ENCODE measurements at regions not wholly inside any gene's neighbourhood (a gene's known extent, or its start where the extent isn't known, plus 50 kb on each side); places are given as distances from the start of the nearest gene placed in this dataset.
"Not testable (repeated sequence)": the region's sequence is repeated elsewhere in the genome, so short reads cannot be mapped to it uniquely, and the experiment has no call there.

DNA sequence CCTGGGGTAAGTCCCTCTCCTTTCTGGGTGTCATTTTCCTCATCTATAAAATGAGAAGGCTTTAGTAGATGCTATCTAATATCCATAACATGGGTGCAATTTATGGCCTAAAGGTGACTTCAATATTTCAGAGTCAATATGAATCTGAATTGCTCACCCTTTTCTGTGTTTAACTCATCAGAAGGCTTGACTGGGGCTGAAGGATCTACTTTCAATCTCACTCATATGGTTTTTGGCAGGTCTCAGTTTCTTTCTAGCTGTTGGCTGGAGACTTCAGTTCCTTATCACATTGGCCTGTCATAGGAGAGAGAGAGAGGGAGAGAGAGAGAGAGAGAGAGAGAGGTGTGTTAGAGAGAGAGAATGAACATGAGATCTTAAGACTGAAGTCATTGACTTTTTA is 343.7 kb upstream of the MEX3C start:
- no peak for DNase-seq (ENCODE audit: low spot score)
- no peak for ATAC-seq
- intact Hi-C loops (cut with DNase I), result no loop called here

GRCh38 chr18:51543658-51544155 is 346.2 kb upstream of the MEX3C start:
- no peak for DNase-seq (ENCODE audit: low spot score)
- intact Hi-C loops (cut with DNase I), result no loop called here

DNA sequence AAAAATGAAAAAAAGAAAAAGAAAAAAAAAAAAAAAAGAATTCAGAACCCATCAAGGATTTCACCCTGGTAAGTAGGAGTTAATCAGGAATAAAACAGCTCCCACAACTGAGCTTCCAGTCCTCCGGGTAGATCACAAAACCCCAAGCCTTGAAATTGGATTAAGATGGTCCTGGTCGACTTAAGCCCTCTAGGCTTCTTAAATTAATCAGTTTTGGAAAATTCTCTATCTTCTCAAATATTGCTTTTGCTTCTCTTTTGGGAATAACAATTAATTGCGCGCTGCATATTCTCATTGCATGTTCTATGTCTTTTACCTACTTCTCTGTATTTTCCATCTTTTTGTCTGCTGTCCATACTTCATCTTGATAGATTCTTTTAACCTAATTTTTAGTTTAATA is 348.0 kb upstream of the MEX3C start:
- no peak for DNase-seq (ENCODE audit: low spot score)
- no peak for ATAC-seq
- intact Hi-C loops (cut with DNase I), result no loop called here

More at GRCh38 chr18:51543658-51544155, 346.2 kb upstream of the MEX3C start:
- no peak for ATAC-seq

DNA sequence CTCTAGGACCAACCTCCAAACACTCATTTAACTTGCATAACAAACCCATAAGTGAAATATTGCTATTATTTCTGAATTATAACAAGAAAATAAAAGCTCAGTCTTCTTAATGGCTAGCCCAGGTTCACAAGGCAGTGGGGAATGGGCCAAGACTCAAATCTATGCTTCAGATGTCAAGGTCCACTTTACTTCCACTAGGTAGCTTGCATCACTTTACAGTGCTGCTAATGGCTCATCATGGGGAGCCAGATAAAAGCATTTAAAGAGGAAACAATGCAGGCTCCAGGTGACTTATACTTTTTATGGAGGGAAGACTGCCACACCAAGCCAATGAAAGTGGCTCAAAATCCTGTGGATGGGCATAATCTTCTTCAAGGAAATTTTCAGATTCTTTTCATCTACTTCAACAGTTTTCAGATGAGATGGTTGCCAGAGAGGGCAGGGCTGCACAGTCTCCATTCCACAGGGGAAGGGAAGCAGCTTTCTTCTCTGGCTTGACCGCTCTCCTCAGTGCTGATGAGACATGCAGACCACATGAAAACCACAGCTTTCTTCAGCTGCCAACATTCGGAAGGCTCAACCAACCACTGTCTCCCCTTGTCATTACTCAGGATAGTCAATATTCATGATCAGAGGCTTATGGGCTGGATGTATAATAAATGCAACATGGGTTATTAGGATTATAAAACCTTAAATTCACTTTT is 361.9 kb upstream of the MEX3C start:
- DNase-seq (ENCODE audit: low spot score) (no peak), ATAC-seq (no peak)
- intact Hi-C loops (cut with DNase I), result no loop called here

DNA sequence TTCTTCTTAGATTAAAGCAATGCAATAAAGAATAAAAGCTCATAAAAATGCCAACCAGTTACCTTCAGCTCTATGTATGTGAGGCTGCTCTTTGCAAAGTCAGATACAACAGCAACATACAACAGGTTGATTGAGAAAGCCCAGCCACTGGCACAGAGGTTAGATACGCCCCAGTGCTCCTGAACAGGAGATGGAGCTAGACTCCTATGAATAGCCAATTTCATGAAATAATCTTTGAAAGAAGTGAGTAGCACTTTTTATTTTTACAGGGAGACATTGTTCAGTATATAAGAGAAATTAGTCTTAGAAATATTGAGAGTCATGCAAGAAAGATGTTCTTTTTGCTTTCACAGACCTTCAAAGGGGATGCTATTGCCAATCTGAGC is 362.4 kb upstream of the MEX3C start:
- ATAC-seq, result no peak
- intact Hi-C loops (cut with DNase I), result no loop called here
- DNase-seq (ENCODE audit: low spot score), result no peak

DNA sequence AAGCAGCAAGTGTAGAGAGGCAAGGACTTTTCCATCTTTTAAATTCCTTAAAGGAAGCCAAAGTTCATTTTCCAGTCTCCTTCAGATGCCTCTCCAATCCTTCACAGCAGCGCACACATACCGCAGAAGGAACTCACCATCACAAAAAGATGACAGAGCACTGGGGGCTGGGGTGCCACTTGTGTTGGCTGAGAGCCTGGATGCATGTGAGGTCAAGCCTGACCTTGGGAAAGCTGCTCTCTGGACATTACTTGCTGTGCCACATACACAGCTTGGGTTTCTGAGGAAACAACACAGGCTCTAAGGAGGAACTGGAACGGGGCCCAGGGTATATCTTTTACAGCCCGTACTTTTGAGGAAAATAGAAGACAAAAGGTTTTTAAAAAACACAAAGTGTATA is 364.3 kb upstream of the MEX3C start:
- DNase-seq (ENCODE audit: low spot score) (no peak), ATAC-seq (no peak)
- intact Hi-C loops (cut with DNase I), result no loop called here

- ATAC-seq (no peak), DNase-seq (ENCODE audit: low spot score) (no peak)
- intact Hi-C loops (cut with DNase I), result no loop called here
Observed at GRCh38 chr18:51562866-51563265, 365.4 kb upstream of the MEX3C start.

DNA sequence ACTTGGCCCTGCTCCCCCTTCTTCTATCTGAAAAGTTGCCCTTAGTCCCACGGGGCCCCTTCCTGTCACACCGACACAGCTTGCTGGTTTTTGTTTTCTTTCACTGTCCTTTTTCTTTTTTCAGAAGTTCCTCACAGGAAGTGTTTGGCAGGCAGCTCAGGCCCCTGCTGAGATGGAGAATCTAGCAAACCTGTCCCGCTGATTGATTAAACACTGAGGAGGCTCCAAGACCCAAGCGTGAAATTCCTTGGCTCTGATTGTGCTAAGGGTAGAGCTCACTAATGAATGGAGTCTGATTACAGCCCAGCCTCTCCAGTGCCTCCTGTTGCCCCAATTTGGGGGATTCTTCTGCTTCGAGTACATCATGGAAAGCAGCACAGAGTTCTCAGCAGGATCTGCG is 365.9 kb upstream of the MEX3C start:
- intact Hi-C loops (cut with DNase I), result no loop called here
- no peak for DNase-seq (ENCODE audit: low spot score)
- ATAC-seq, result no peak

GRCh38 chr18:51568151-51568550 is 370.7 kb upstream of the MEX3C start:
- intact Hi-C loops (cut with DNase I), result loop anchor here (5.0 kb wide), 1 partner anchor 1559 kb away; no protein-coding TSS in a partner anchor
- ATAC-seq, result no peak
- DNase-seq (ENCODE audit: low spot score), result no peak

DNA sequence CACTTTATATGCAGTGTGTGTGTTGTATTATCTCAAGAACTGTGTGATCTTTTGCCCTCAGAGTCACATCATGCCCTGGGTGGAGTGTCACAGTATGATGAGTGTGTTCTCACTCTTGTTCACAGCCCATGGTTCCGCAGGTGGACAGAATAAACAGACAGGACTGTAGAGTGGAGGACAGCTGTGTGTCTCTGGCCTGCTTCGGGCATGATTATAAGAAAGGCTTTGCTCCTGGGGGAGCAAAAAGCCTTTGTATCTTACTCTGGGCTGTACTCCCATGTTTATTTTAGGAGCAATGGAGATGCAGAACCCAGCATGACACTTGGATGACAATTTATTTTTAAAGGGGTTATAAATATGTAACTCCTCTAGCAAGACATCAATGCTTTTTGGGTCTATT is 371.7 kb upstream of the MEX3C start:
- ATAC-seq, result no peak
- intact Hi-C loops (cut with DNase I), result loop anchor here (5.0 kb wide), 1 partner anchor 1558 kb away; no protein-coding TSS in a partner anchor
- no peak for DNase-seq (ENCODE audit: low spot score)

GRCh38 chr18:51569561-51569960 is 372.1 kb upstream of the MEX3C start:
- DNase-seq (ENCODE audit: low spot score), result no peak
- intact Hi-C loops (cut with DNase I), result loop anchor here (5.0 kb wide), 1 partner anchor 1558 kb away; no protein-coding TSS in a partner anchor
- ATAC-seq, result no peak

DNA sequence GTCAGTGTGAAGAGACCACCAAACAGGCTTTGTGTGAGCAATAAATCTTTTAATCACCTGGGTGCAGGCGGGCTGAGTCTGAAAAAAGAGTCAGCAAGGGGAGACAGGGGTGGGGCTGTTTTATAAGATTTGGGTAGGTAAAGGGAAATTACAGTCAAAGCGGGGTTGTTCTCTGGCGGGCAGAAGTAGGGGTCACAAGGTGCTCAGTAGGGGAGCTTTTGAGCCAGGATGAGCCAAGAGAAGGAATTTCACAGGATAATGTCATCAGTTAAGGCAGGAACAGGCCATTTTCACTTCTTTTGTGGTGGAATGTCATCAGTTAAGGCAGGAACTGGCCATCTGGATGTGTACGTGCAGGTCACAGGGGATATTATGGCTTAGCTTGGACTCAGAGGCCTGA is 372.6 kb upstream of the MEX3C start:
- intact Hi-C loops (cut with DNase I); ATAC-seq; DNase-seq (ENCODE audit: low spot score): not testable (repeated sequence)

DNA sequence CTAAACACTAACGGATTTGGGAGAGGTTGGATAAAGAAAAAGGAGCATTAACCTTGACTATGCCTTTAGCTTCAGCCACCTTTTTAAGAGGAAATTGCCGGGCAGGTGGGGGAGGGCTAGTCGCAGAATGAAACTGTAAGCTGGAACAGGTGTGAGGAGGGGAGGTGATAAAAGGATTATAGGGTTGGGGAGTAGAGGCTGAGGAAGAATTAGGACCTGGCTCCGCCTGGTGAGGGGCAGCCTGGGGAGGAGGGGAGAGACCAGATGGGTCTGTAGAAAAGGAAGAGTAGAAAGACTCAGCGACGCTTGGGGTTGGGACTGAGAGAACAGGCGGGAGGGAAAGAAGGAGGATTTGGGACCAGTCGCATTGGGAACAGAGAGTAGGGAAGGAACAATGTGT is 376.4 kb upstream of the MEX3C start:
- ATAC-seq; DNase-seq (ENCODE audit: low spot score); intact Hi-C loops (cut with DNase I): not testable (repeated sequence)

GRCh38 chr18:51575171-51575570 is 377.7 kb upstream of the MEX3C start:
- intact Hi-C loops (cut with DNase I), result no loop called here
- no peak for ATAC-seq
- DNase-seq (ENCODE audit: low spot score), result no peak

DNA sequence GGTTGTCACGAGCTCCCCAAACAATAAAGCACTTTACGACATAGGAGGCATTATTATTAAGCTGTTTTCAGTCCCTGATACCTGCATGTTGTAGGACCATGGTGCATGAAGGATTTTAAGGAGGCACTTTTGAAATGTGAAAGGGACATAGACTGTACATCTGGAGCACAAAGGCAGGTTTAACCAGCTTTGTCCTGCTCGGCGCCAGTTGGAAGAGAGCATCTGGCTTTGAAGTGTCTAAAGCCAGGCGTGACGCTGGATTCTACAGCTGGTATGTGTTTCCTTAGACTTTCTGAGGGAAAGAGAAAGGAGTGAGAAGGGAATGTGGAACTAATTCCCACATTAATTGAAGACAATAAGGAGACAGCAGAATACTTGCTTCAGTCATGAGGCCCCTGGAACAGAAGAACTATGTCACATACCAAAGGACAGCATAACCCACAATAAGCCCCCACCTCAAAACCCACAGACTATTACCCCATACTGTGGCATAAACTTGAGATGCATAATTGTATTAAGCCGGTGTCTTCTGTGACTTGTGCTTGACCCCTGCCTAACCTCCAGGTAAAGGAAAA is 381.0 kb upstream of the MEX3C start:
- intact Hi-C loops (cut with DNase I), result no loop called here
- DNase-seq (ENCODE audit: low spot score) (no peak), ATAC-seq (no peak)

DNA sequence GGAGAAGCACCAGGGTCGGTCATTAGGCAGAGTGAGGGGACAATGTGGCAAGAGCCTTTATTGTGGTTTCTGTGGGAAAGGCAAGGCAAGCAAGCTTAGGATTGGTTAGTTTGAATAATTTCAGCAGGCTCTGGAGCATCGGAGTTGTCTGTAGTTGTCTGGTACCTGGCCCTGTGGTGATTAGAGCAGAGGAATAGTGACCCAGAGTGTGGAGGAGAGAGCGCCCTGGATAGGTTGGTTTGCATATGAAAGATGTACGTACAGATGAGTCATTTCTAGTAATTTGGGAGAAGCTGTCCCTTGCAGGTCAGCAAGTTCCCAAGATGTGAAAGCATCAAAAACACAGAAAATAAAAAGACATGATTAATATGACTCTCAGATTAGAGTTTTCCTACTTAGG is 383.1 kb upstream of the MEX3C start:
- no peak for DNase-seq (ENCODE audit: low spot score)
- ATAC-seq, result no peak
- intact Hi-C loops (cut with DNase I), result no loop called here

- ATAC-seq (no peak), DNase-seq (ENCODE audit: low spot score) (no peak)
- intact Hi-C loops (cut with DNase I), result no loop called here
Observed at GRCh38 chr18:51582551-51582950, 385.1 kb upstream of the MEX3C start.

- ATAC-seq (no peak), DNase-seq (ENCODE audit: low spot score) (no peak)
- intact Hi-C loops (cut with DNase I), result no loop called here
Observed at GRCh38 chr18:51588616-51589015, 391.1 kb upstream of the MEX3C start.

DNA sequence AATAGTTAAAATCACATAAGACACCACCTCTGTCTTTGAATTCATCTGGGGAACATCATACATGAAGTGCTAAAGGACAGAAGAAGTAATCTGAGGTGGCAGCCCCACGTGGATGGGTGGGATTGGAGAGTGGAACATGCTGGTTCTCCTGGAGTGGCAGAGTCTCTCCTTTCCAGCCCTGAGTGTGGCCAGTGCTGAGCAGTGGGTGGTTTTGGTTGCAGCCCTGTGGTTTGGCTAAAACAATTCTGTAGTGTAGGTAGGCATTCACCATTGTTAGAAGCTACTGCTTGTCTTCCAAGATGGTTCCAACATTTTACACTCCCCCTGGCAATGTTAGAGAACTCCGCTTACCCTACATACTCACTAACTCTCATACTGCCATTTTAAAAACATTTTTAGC is 396.4 kb upstream of the MEX3C start:
- ATAC-seq (no peak), DNase-seq (ENCODE audit: low spot score) (no peak)
- intact Hi-C loops (cut with DNase I), result no loop called here

GRCh38 chr18:51603111-51603510 is 405.6 kb upstream of the MEX3C start:
- no peak for DNase-seq (ENCODE audit: low spot score)
- no peak for ATAC-seq
- intact Hi-C loops (cut with DNase I), result no loop called here

DNA sequence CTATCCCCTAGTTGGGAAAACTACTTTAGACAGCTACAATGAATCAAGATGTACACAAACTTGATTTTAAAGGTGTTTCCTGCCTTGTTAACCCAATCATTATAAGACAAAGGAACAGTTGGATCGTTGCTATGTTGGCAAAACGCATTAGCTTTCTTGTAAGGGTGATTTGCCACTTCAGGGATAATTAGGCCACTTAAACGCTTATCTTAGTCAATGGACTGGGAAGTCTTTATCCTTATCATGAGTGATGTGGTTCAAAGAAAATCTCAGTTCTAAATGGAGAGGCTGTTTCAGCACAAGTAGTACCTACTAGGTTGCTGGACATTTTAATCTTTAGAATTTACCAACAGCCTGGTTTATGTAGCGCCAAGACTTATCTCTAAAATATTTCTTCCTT is 406.1 kb upstream of the MEX3C start:
- ATAC-seq (no peak), DNase-seq (ENCODE audit: low spot score) (no peak)
- intact Hi-C loops (cut with DNase I), result no loop called here
